GM12878 (cell line): ENCODE measurements at regions not wholly inside any gene's neighbourhood (a gene's known extent, or its start where the extent isn't known, plus 50 kb on each side); places are given as distances from the start of the nearest gene placed in this dataset.

ENCODE experiments used
- ATAC-seq: fragments of 200-7000 bp; cut with Tn5 transposase; 3 replicates; pipeline ENCODE4 v1.9.1; 2020; ENCODE audit warnings: mild to moderate bottlenecking, moderate library complexity
- BruUV-seq: library from RNA; stranded (reverse); fragments of 400-500 nt; replicated peaks from 2 replicates; lab custom pipeline; 2021; lab: Mats Ljungman, UMichigan
- CTCF ChIA-PET: fragments of 300-600 bp; sonication (Branson Sonifier 250); formaldehyde crosslinking; extraction: SDS; loops from one replicate; lab custom pipeline; 2021; ENCODE audit warnings: inconsistent platforms; lab: Yijun Ruan, JAX
- POLR2A ChIA-PET: fragments of 350-600 bp; formaldehyde crosslinking; extraction: SDS; loops from one replicate; lab custom pipeline; 2021; ENCODE audit warnings: inconsistent platforms; lab: Charles Lee
- RAD21 ChIA-PET: fragments of 300-600 bp; sonication (Branson Sonifier 250); formaldehyde crosslinking; loops from one replicate; lab custom pipeline; 2023; ENCODE audit warnings: antibody characterized with exemption; ENCODE audit not compliant: unreplicated experiment; lab: Charles Lee
- SMC1A ChIA-PET: fragments of 300-600 bp; sonication (Branson Sonifier 250); formaldehyde crosslinking; loops from one replicate; lab custom pipeline; 2023; ENCODE audit not compliant: unreplicated experiment, uncharacterized antibody; lab: Charles Lee
- DNase-seq: peaks from one replicate; pipeline ENCODE4 v3.0.0-alpha.2; 2011; ENCODE audit warnings: low read depth, low spot score
- FAIRE-seq: peaks from 3 replicates; lab custom pipeline; 2011; peaks lifted over from hg19 to GRCh38; lab: Jason Lieb, UNC
- H2AFZ ChIP-seq: 2 replicates; pipeline ENCODE4 v1.6.0; 2011; ENCODE audit warnings: low read depth, low read length, control low read depth; ENCODE audit not compliant: control insufficient read depth
- H3K27ac ChIP-seq: 2 replicates; pipeline ENCODE4 v1.5.1; 2011; ENCODE audit warnings: control low read depth; ENCODE audit not compliant: control insufficient read depth, insufficient read depth
- H3K27me3 ChIP-seq, 2 experiments: replicated peaks in 1 of 2; 2 replicates each; pipeline versions ENCODE4 v1.6.0 to v1.6.1; 2011; ENCODE audit warnings: low read length in 1 of 2; ENCODE audit not compliant: control insufficient read depth in 2 of 2, insufficient read depth in 2 of 2
- H3K36me3 ChIP-seq, 2 experiments: 2 replicates each; pipeline ENCODE4 v1.5.1; 2011; ENCODE audit warnings: low read length in 1 of 2; ENCODE audit not compliant: control insufficient read depth in 2 of 2, insufficient read depth in 2 of 2
- H3K4me1 ChIP-seq: 2 replicates; pipeline ENCODE4 v1.6.1; 2011; ENCODE audit warnings: mild to moderate bottlenecking, low read length, moderate library complexity, mixed read lengths; ENCODE audit not compliant: control insufficient read depth, insufficient read depth
- H3K4me2 ChIP-seq: 2 replicates; pipeline ENCODE4 v1.6.0; 2011; ENCODE audit warnings: control low read depth; ENCODE audit not compliant: control insufficient read depth, insufficient read depth
- H3K4me3 ChIP-seq: fragments of 200-600 bp; sonication (generic); 2 replicates; pipeline ENCODE4 v1.5.1; 2016
- H3K79me2 ChIP-seq: 2 replicates; pipeline ENCODE4 v1.6.0; 2011; ENCODE audit warnings: low read length; ENCODE audit not compliant: control insufficient read depth, insufficient read depth
- H3K9ac ChIP-seq: 2 replicates; pipeline ENCODE4 v1.8.0; 2011; ENCODE audit warnings: low read length, control low read depth, mixed read lengths; ENCODE audit not compliant: control insufficient read depth, insufficient read depth
- H3K9me3 ChIP-seq: replicated peaks from 3 replicates; pipeline ENCODE4 v1.5.1; 2011; ENCODE audit warnings: mild to moderate bottlenecking, low read length; ENCODE audit not compliant: control insufficient read depth, insufficient read depth
- H4K20me1 ChIP-seq: 2 replicates; pipeline ENCODE4 v1.6.0; 2011; ENCODE audit not compliant: control insufficient read depth, insufficient read depth
- BHLHE40 ChIP-seq, 2 experiments: fragments of 450-650 bp in 1 of 2; IDR thresholded peaks; 2 replicates each; pipeline ENCODE4 v1.6.1; 2011 to 2017; ENCODE audit warnings: low read depth in 2 of 2, borderline replicate concordance in 1 of 2, improper control_type of control experiment in 1 of 2, low read length in 1 of 2, mild to moderate bottlenecking in 1 of 2
- CBX5 ChIP-seq: sonication (generic); IDR thresholded peaks from 2 replicates; pipeline ENCODE4 v1.6.1; 2016; ENCODE audit warnings: low read depth, moderate library complexity, mild to moderate bottlenecking, inconsistent platforms
- CEBPB ChIP-seq, 2 experiments: fragments of 150-350 bp in 1 of 2; IDR thresholded peaks; 2 replicates each; pipeline ENCODE4 v1.6.1; 2012 to 2014; ENCODE audit warnings: low read depth in 2 of 2, low read length in 2 of 2, borderline replicate concordance in 1 of 2, inconsistent platforms in 1 of 2
- EP300 ChIP-seq, 2 experiments: fragments of 150-350 bp in 1 of 2; IDR thresholded peaks; 2 replicates each; pipeline ENCODE4 v1.6.1; 2011 to 2012; ENCODE audit warnings: low read depth in 2 of 2, low read length in 2 of 2, borderline replicate concordance in 1 of 2, improper control_type of control experiment in 1 of 2, inconsistent platforms in 1 of 2; ENCODE audit not compliant: control insufficient read depth in 1 of 2
- GABPA ChIP-seq: IDR thresholded peaks from 2 replicates; pipeline ENCODE4 v1.6.1; 2014; ENCODE audit warnings: antibody characterized with exemption, low read depth, mild to moderate bottlenecking, inconsistent platforms
- NBN ChIP-seq: fragments of 450-650 bp; IDR thresholded peaks from 2 replicates; pipeline ENCODE4 v1.6.1; 2016
- POLR2AphosphoS5 ChIP-seq: IDR thresholded peaks from 2 replicates; pipeline ENCODE4 v1.6.1; 2011; ENCODE audit warnings: mild to moderate bottlenecking, low read length, inconsistent platforms
- POU2F2 ChIP-seq: IDR thresholded peaks from 3 replicates; pipeline ENCODE4 v1.6.1; 2011; ENCODE audit warnings: low read depth, mild to moderate bottlenecking, low read length, borderline replicate concordance
- RAD21 ChIP-seq: IDR thresholded peaks from 2 replicates; pipeline ENCODE4 v1.6.1; 2011; ENCODE audit warnings: mild to moderate bottlenecking, low read depth, low read length, moderate library complexity; ENCODE audit not compliant: insufficient read depth
- RBBP5 ChIP-seq: fragments of 200-600 bp; sonication (generic); conservative IDR thresholded peaks from 2 replicates; pipeline ENCODE4 v1.6.1; 2016
- RFX5 ChIP-seq: IDR thresholded peaks from 2 replicates; pipeline ENCODE4 v1.6.1; 2011; ENCODE audit warnings: low read depth, low read length, improper control_type of control experiment
- SKIL ChIP-seq: fragments of 450-650 bp; IDR thresholded peaks from 2 replicates; pipeline ENCODE4 v1.6.1; 2017; ENCODE audit warnings: mild to moderate bottlenecking, low read depth, inconsistent platforms; ENCODE audit not compliant: poor library complexity, severe bottlenecking
- SMAD1 ChIP-seq: fragments of 450-650 bp; IDR thresholded peaks from 2 replicates; pipeline ENCODE4 v1.6.1; 2018; ENCODE audit warnings: mild to moderate bottlenecking, low read depth; ENCODE audit not compliant: partially characterized antibody
- YY1 ChIP-seq: IDR thresholded peaks from 2 replicates; pipeline ENCODE4 v1.6.1; 2011; ENCODE audit warnings: low read depth, mild to moderate bottlenecking, low read length
- ZNF217 ChIP-seq: fragments of 450-650 bp; IDR thresholded peaks from 2 replicates; pipeline ENCODE4 v1.6.1; 2017; ENCODE audit warnings: antibody characterized with exemption, mild to moderate bottlenecking
- in situ Hi-C: fragments of 300-500 bp; cut with MboI; formaldehyde crosslinking; loops from 9 replicates; pipeline ENCODE4 v1.14.3; 2018; ENCODE audit warnings: mixed read lengths
- intact Hi-C: fragments of 100-400 bp; cut with micrococcal nuclease; formaldehyde crosslinking; loops from one replicate; pipeline ENCODE4 v1.14.2; 2022; ENCODE audit not compliant: unreplicated experiment

GRCh38 chr6:113293423-113293740 is 563.8 kb upstream of the MARCKS start:
- no peak overlapping the region for H3K9ac ChIP-seq
- no peak; the same call in 2 of the 3 replicates for ATAC-seq
- no peak for DNase-seq
- TF ChIP-seq YY1 (no peak), ZNF217 (0 out of 2 replicates have a peak, but pooled peaks have one; percentile 4), SKIL (peak; percentile 5), POU2F2 (no peak)
- TF ChIP-seq, all 136 proteins: peak for 2
- H3K9me3 ChIP-seq = peaks cover 5% of the 10 kb centered on the region
- BruUV-seq = no TSS peak
- H3K27ac ChIP-seq = no peak overlapping the region
- ChIA-PET RAD21 (no interaction called here), CTCF (interaction anchor here (1.5 to 2.9 kb wide), 2 partner anchors 13 to 586 kb away, joined by 3 to 15 read pairs; no protein-coding TSS in a partner anchor), SMC1A (interaction anchor here (1.4 kb wide), 1 partner anchor 13 kb away, joined by 3 read pairs; no protein-coding TSS in a partner anchor), POLR2A (no interaction called here)
- no peaks in the 10 kb centered on the region for H4K20me1 ChIP-seq
- no peak for FAIRE-seq
- H3K4me1 ChIP-seq = no peaks in the 10 kb centered on the region; the same call in 1 of the 2 replicates
- no peak overlapping the region for H2AFZ ChIP-seq
- intact Hi-C loops (loop anchor here (5.0 kb wide), 2 partner anchors 339 to 564 kb away; partner anchors contain the start of gene MARCKS), in situ Hi-C loops (no loop called here)
- no peak overlapping the region for H3K4me2 ChIP-seq
- H3K4me3 ChIP-seq = no peak overlapping the region
- H3K27me3 ChIP-seq = no peaks in the 10 kb centered on the region
- H3K36me3 ChIP-seq = no peaks in the 10 kb centered on the region
- no peaks in the 10 kb centered on the region for H3K79me2 ChIP-seq

- CTCF ChIA-PET = no interaction called here
- POLR2A ChIA-PET = no interaction called here
- TF ChIP-seq ZNF217 (no peak), BHLHE40 (IDR thresholded peaks at IDR 0.05; ENCODE audit: borderline replicate concordance in 1 of 2, low read depth in 2 of 2, low read length in 1 of 2) (no peak), RBBP5 (no peak), RAD21 (no peak), GABPA (no peak), CBX5 (no peak), SMAD1 (no peak), CEBPB (IDR thresholded peaks at IDR 0.05; ENCODE audit: borderline replicate concordance in 1 of 2, low read depth in 2 of 2, low read length in 2 of 2) (no peak), POLR2AphosphoS5 (no peak), SKIL (no peak), RFX5 (no peak), NBN (no peak), EP300 (IDR thresholded peaks at IDR 0.05; ENCODE audit: borderline replicate concordance in 1 of 2, control insufficient read depth in 1 of 2, low read depth in 2 of 2, low read length in 2 of 2) (no peak)
These were observed 557.6 kb upstream of the MARCKS start for GRCh38 chr6:113299531-113299930.

More at GRCh38 chr6:113299531-113299930, 557.6 kb upstream of the MARCKS start:
- Histone ChIP-seq H3K4me2 (no peak overlapping the region), H4K20me1 (no peaks in the 10 kb centered on the region), H3K4me3 (no peak overlapping the region), H3K9ac (no peak overlapping the region), H3K9me3 (no peaks in the 10 kb centered on the region), H3K27me3 (no peaks in the 10 kb centered on the region), H3K4me1 (no peaks in the 10 kb centered on the region), H3K79me2 (no peaks in the 10 kb centered on the region), H2AFZ (no peak overlapping the region), H3K36me3 (no peaks in the 10 kb centered on the region), H3K27ac (no peak overlapping the region)
- intact Hi-C loops = no loop called here
- SMC1A ChIA-PET = interaction anchor here (0.6 to 2.0 kb wide), 3 partner anchors 31 to 580 kb away, joined by 3 to 6 read pairs (median 3); no protein-coding TSS in a partner anchor
- in situ Hi-C loops = no loop called here
- DNase-seq (no peak), ATAC-seq (no peak), FAIRE-seq (no peak)
- RAD21 ChIA-PET = no interaction called here
- BruUV-seq = no TSS peak
